Breast epithelium (tissue), 3 donors: ENCODE measurements at regions not wholly inside any gene's neighbourhood (a gene's known extent, or its start where the extent isn't known, plus 50 kb on each side); places are given as distances from the start of the nearest gene placed in this dataset.

Experiments used
- CTCF ChIP-seq, 3 donors: fragments of 450-650 bp; IDR thresholded peaks; one replicate each; pipeline ENCODE4 v1.5.1; 2016 to 2017; ENCODE audit warnings: antibody characterized with exemption in 3 of 3, mild to moderate bottlenecking in 3 of 3, moderate library complexity in 3 of 3
- POLR2A ChIP-seq: fragments of 450-650 bp; IDR thresholded peaks from one replicate; pipeline ENCODE4 v1.6.1; 2016; ENCODE audit warnings: antibody characterized with exemption, mild to moderate bottlenecking, moderate library complexity

GRCh38 chr5:91591076-91591475, 208.0 kb upstream of the ARRDC3 start:
- TF ChIP-seq CTCF (IDR thresholded peaks at IDR 0.05) (no peak), POLR2A (no peak)
